AG08396 (cell line): ENCODE measurements at regions not wholly inside any gene's neighbourhood (a gene's known extent, or its start where the extent isn't known, plus 50 kb on each side); places are given as distances from the start of the nearest gene placed in this dataset.

Source experiments
- DNase-seq: peaks from one replicate; pipeline ENCODE4 v3.0.0; 2012; ENCODE audit warnings: low spot score, mixed read lengths

- DNase-seq, result no peak
Measured at GRCh38 chr6:21426841-21427490, 166.6 kb upstream of the SOX4 start.

DNA sequence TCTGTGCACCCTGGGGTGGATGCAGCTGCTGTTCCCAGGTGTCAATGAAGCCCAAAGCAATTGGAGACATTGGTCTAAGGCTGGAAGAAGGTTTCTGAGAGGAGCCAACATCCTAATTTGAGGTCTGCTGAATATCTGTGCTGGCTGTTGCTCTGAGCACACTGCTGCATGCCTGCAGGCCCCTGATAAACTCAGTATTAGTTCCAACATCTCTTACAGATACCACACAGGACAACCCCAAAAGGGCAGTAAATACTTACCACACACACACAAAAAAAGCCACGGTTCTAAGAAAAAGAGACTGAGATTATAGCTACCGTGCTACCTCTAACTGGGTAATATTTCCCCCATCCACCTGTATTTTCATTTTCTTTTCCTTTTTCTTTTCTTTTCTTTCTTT lies 164.3 kb upstream of the SOX4 start:
- no peak for DNase-seq

GRCh38 chr6:21431526-21431925 lies 162.0 kb upstream of the SOX4 start:
- no peak for DNase-seq

GRCh38 chr6:21436625-21437024 lies 156.9 kb upstream of the SOX4 start:
- no peak for DNase-seq

DNA sequence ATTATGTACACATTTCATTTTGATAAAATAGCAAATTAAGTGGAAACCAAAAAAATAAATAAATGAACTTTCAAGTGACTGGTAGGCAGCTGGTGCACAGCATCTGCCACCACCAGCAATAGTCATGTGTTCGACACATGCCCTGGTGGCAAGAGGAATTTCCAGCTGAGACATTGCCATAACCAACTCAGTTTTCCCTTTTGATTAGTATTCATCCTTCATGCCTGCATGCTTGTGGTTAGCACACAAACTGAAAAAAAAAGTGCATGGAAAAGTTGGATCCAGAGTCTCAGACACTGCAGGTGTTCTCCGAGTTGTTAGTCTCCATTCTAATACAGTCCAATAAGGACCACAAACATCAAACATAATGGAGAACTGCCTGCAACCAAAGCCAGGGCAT lies 156.0 kb upstream of the SOX4 start:
- no peak for DNase-seq

DNA sequence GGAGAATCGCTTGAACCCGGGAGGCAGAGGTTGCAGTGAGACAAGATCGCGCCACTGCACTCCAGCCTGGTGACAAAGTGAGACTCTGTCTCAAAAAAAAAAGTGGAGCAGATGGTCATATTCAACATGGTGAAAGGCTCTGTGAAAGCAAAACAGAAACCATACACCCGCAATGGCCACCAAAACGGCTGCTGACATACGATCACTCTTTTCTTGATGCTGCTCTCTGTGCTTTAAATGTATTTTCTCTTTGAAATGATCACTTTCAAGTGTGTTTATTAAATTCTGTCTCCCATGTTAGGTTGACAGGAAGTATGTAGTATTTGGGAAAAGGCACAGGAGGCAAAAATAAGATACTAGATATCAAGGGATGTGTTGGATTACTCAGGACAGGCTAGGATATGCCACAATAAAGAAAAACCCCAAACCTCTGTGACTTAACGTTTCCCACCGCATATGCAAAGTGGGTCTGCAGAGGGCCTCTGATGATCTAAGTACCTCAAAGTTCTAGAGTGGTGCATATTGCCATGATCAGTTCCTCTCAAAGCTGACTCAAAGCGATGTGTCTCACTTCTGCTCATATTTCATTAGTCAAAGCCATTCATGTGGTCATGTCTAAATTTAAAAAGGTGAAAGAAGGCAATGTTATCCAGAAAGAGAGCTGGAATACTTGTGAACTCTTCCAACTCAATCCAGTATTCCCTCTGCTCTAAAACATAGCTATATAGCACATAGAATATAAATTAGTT lies 155.1 kb upstream of the SOX4 start:
- DNase-seq, result no peak

GRCh38 chr6:21438986-21439352 lies 154.6 kb upstream of the SOX4 start:
- no peak for DNase-seq

- DNase-seq, result no peak
Measured at GRCh38 chr6:21441386-21441785, 152.2 kb upstream of the SOX4 start.

DNA sequence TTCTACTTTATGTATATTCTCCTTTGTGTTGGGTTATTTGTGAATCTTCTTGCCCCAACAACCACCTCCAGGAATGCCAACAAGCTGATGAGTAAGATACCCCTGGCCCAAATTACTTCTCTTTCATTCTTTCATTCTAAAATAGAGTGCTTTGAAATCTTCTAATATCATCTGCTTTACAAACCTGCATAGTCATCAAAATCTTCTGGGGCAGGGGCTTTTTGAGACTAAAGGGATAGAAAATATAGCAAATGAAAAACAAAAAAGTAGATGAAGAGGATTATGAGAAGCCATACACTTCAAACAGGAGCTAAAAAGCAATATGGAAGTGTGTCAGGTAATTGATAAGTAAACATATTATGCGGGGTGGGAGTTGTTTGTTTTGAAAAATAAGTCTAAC lies 150.7 kb upstream of the SOX4 start:
- DNase-seq, result no peak

DNA sequence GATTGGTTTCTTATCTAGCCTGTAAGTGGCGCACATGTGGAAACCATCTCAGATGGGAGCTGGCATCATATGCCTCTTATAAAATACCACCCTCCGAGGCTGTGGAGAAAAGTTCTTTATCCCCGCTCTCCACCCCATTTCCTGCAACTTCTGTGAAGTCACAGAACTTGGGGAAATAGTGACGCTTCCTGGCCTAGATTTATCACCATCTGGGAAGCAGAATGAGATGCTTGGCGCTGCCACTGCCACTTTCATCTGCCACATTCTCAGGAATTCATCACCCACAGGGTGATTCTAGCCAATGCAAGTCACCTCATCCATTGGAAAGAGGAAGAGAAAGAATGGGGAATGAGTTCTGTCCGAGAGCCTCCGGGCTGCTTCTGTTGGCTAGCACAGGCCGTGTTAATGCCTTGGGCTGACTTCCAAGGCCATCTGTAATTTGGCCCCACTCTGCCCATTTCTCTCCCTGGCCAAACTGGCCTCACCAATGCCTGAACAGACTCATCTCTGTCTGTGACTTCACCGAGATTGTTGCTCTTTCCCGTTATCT lies 148.8 kb upstream of the SOX4 start:
- DNase-seq, result no peak

- DNase-seq, result no peak
Measured at GRCh38 chr6:21447987-21448386, 145.6 kb upstream of the SOX4 start.

DNA sequence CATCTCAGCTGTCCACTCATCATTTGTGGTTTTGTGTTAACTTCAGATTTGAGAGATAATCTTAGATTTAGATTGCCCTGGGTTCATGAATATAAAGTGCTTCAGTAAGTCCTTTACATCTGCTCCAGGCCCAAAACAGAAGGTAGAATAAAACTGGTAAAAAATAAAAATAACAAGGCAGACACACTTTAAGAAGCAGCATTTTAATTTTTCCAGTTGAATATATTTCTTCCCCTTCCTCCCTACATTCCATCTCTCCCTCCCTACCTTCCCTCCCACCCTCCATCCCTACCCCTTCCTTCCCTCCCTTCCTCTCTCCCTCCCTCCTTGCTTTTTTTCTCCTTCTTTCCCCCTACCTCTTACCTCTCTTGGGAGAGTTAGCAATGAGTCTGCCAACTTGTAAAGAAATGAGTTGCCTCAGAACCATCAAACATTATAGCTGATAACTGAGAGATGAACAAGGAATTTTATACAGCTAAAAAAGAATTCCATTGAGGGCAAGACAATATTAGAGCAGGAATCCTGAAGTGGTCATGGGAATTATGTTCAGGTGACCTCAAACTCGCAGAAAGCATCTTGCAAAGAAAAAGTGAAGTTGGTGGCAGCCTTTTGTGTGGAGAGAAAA lies 145.0 kb upstream of the SOX4 start:
- no peak for DNase-seq

GRCh38 chr6:21450149-21450548 lies 143.4 kb upstream of the SOX4 start:
- no peak for DNase-seq

DNA sequence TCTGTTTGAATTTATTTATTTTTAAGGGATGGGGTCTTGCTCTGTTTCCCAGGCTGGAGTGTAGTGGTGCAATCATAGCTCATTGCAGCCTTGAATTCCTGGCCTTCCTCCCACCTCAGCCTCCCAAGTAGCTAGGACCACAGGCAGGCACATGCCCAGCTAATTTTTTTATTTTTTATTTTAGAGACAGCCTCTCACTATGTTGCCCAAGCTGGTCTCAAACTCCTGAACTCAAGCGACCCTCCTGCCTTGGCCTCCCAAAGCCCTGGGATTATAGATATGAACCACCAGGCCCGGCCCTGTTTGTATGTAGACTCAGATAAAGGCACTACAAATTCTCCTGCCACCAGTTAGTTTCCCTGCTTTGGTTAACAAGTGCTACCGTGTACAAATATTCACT lies 142.9 kb upstream of the SOX4 start:
- DNase-seq, result no peak

GRCh38 chr6:21451546-21452013 lies 142.0 kb upstream of the SOX4 start:
- DNase-seq, result no peak

- no peak for DNase-seq
Measured at GRCh38 chr6:21454262-21454661, 139.3 kb upstream of the SOX4 start.

- no peak for DNase-seq
Measured at GRCh38 chr6:21455071-21455470, 138.5 kb upstream of the SOX4 start.

- no peak for DNase-seq
Measured at GRCh38 chr6:21457647-21458046, 135.9 kb upstream of the SOX4 start.

DNA sequence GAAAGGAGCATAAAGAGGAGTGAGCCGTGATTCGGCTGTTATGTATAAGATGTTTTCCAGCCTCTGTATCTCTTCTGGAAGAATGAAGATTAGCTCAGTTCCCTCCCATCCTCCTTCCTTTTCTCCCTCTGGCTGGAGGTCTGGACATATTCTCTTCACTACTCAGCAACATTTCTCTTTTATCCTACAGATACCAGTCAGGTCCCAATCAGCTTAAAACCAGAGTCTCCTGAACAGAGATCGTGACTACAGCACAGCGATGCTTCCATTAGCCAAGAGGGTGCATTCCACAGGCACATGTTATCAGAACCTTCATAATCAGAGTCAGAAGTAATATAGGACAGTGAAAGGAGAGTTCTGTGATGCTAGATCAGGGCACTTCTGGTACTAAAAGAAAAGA lies 133.9 kb upstream of the SOX4 start:
- no peak for DNase-seq

DNA sequence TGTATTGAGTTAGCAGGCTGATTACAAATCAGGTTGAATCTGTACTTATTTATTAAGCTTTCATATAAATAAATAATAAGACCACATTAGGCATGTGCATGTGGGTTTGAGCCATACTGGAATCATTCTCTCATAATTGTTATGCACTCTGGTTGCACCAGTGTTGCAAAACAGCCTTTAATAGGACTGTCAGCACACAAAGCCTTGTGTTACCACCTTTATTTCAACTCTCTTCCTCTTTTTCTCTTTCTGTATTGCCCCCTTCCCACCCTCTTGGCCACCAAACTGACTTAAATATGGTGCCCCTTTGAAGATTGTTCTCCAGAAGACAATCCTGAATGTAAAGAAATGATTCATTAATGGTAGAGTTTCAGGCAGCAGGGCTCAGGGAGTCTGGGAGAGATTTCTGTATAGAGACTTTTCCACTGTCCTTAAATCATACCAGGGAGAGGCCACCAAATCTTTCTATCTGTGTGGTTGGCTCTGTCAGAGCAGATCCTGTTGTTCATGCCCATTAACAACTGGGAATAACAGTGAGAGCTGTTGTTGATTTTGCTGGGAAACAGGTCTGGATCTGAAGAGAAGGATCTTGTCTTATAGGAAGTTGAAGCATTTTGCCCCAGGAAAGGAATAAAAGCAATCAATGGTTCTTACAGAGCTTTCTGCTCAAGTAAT lies 131.6 kb upstream of the SOX4 start:
- no peak for DNase-seq

GRCh38 chr6:21462519-21462852 lies 131.1 kb upstream of the SOX4 start:
- DNase-seq, result no peak

DNA sequence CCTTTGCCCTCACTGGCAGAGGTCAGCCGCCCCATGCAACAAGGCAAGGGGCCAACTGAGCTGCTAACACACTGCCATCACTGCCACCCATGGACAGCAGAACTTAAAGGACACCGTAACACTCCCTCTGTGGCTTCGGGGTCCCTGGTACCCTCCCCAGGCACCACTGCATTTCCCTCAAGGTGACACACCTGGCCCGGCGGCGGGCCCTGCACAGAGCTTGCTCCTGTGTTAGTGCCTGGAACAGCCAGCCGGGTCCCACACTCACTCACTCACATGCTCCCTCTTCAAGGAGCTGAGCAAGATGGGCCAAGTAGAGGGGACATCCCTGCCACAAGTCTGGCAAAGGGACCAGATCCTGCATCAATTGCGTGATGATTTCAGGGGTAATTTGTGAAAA lies 126.5 kb upstream of the SOX4 start:
- DNase-seq, result no peak

DNA sequence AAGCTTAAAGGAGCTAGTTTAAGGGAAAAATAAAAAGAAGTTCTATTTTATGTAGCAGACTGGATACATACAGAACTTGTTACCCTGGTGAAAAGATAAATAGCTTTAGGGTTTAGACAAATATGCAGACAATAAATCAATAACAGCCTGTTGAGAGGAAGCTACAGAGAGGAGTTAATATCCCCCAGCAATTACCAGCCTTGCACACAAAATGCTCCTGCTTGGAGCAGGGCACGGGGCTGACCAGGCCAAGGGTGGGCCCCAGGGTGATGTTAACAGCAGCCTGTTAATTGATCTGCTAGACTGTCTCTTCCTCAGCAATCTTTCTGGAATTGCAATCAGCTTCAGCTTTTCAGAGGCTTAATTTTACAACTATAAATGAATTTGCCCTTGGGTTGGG lies 125.1 kb upstream of the SOX4 start:
- DNase-seq, result no peak
